Neural progenitor cell (in vitro differentiated cells): ENCODE measurements at regions not wholly inside any gene's neighbourhood (a gene's known extent, or its start where the extent isn't known, plus 50 kb on each side); places are given as distances from the start of the nearest gene placed in this dataset.

ENCODE experiments used
- DNase-seq: peaks from one replicate; pipeline ENCODE4 v3.0.0-alpha.2; 2016; ENCODE audit warnings: low spot score
- H2AFZ ChIP-seq: fragments of 200-600 bp; sonication (generic); replicated peaks from 2 replicates; pipeline ENCODE4 v1.6.1; 2016; ENCODE audit warnings: antibody characterized with exemption
- H3F3A ChIP-seq: fragments of 200-600 bp; sonication (generic); 2 replicates; pipeline ENCODE4 v1.6.1; 2016; ENCODE audit warnings: antibody characterized with exemption, low read depth
- H3K27ac ChIP-seq: fragments of 200-600 bp; sonication (generic); 2 replicates; pipeline ENCODE4 v1.5.1; 2016; ENCODE audit warnings: mild to moderate bottlenecking
- H3K27me3 ChIP-seq: fragments of 200-600 bp; sonication (generic); 2 replicates; pipeline ENCODE4 v1.6.1; 2016; ENCODE audit warnings: mild to moderate bottlenecking, moderate library complexity
- H3K36me3 ChIP-seq: fragments of 200-600 bp; sonication (generic); 2 replicates; pipeline ENCODE4 v1.5.1; 2016
- H3K4me1 ChIP-seq: fragments of 200-600 bp; sonication (generic); 2 replicates; pipeline ENCODE4 v1.6.1; 2016; ENCODE audit warnings: mixed run types
- H3K4me2 ChIP-seq: fragments of 200-600 bp; sonication (generic); 2 replicates; pipeline ENCODE4 v1.6.1; 2016
- H3K4me3 ChIP-seq: fragments of 200-600 bp; sonication (generic); 2 replicates; pipeline ENCODE4 v1.5.1; 2016
- H3K79me2 ChIP-seq: fragments of 200-600 bp; sonication (generic); 2 replicates; pipeline ENCODE4 v1.6.1; 2016; ENCODE audit warnings: low read depth
- H3K9ac ChIP-seq: fragments of 200-600 bp; sonication (generic); 2 replicates; pipeline ENCODE4 v1.6.1; 2016
- H3K9me3 ChIP-seq: fragments of 200-600 bp; sonication (generic); 2 replicates; pipeline ENCODE4 v1.5.1; 2016; ENCODE audit warnings: low read depth
- H4K20me1 ChIP-seq: fragments of 200-600 bp; sonication (generic); 2 replicates; pipeline ENCODE4 v1.6.1; 2016; ENCODE audit warnings: low read depth
- H3K27ac Mint-ChIP-seq: 3 replicates; pipeline ENCODE4 v1.8.0; 2021; ENCODE audit warnings: mixed read lengths
- H3K27me3 Mint-ChIP-seq: 2 replicates; pipeline ENCODE4 v1.8.0; 2022; ENCODE audit warnings: low read depth, mild to moderate bottlenecking, inconsistent platforms, moderate library complexity, mixed read lengths; ENCODE audit not compliant: insufficient read depth
- H3K36me3 Mint-ChIP-seq: 3 replicates; pipeline ENCODE4 v1.8.0; 2021; ENCODE audit warnings: mixed read lengths
- H3K4me1 Mint-ChIP-seq: 3 replicates; pipeline ENCODE4 v1.8.0; 2021; ENCODE audit warnings: mixed read lengths
- H3K4me3 Mint-ChIP-seq: 3 replicates; pipeline ENCODE4 v1.8.0; 2021; ENCODE audit warnings: mild to moderate bottlenecking, moderate library complexity, mixed read lengths
- H3K9me3 Mint-ChIP-seq: 3 replicates; pipeline ENCODE4 v1.8.0; 2020; ENCODE audit warnings: mixed read lengths
- EZH2 ChIP-seq: fragments of 200-600 bp; sonication (generic); IDR thresholded peaks from 2 replicates; pipeline ENCODE4 v1.6.1; 2017; ENCODE audit warnings: antibody characterized with exemption, mild to moderate bottlenecking, moderate library complexity
- EZH2phosphoT487 ChIP-seq: fragments of 200-600 bp; sonication (generic); IDR thresholded peaks from 2 replicates; pipeline ENCODE4 v1.6.1; 2017; ENCODE audit warnings: antibody characterized with exemption
- TF ChIP-seq, protein P1 (sequence below): fragments of 200-600 bp; sonication (generic); IDR thresholded peaks from 2 replicates; pipeline ENCODE4 v1.5.1; 2017; ENCODE audit warnings: antibody characterized with exemption, mild to moderate bottlenecking

DNA sequence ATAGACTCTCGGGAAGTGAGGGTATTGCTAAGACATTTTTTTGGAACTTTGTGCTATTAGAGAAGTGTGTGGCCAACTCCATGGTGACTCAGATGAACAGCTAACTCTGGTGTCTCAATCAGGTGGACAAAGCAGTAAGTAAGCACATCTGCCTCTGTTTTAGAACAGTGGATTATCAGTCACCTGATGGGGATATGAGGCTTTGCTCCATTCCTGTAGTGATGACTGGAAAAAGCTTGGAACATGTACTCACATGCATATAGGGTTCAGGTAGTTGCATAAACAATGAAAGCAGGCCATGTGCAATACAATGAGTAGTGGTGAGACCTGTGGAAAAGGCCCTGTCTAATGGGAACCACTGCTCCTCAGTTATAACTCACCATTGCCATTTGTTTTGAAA, 168.2 kb upstream of the FBN2 start:
- Histone ChIP-seq H4K20me1 (no peaks in the 10 kb centered on the region), H3K9me3 (no peaks in the 10 kb centered on the region), H3K27me3 (no peaks in the 10 kb centered on the region), H3K36me3 (no peaks in the 10 kb centered on the region), H3K4me1 (no peaks in the 10 kb centered on the region), H3K27ac (no peak overlapping the region), H3K79me2 (no peaks in the 10 kb centered on the region), H3K9ac (no peak overlapping the region), H2AFZ (no peak overlapping the region), H3K4me3 (no peak overlapping the region), H3F3A (no peaks in the 10 kb centered on the region), H3K4me2 (no peak overlapping the region)
- Mint-ChIP-seq H3K27ac (no peak overlapping the region), H3K27me3 (no peaks in the 10 kb centered on the region), H3K36me3 (no peaks in the 10 kb centered on the region), H3K9me3 (no peaks in the 10 kb centered on the region), H3K4me3 (no peak overlapping the region), H3K4me1 (peaks cover 5% of the 10 kb centered on the region)
- TF ChIP-seq EZH2 (no peak), EZH2phosphoT487 (no peak)
- TF ChIP-seq, protein P1, sequence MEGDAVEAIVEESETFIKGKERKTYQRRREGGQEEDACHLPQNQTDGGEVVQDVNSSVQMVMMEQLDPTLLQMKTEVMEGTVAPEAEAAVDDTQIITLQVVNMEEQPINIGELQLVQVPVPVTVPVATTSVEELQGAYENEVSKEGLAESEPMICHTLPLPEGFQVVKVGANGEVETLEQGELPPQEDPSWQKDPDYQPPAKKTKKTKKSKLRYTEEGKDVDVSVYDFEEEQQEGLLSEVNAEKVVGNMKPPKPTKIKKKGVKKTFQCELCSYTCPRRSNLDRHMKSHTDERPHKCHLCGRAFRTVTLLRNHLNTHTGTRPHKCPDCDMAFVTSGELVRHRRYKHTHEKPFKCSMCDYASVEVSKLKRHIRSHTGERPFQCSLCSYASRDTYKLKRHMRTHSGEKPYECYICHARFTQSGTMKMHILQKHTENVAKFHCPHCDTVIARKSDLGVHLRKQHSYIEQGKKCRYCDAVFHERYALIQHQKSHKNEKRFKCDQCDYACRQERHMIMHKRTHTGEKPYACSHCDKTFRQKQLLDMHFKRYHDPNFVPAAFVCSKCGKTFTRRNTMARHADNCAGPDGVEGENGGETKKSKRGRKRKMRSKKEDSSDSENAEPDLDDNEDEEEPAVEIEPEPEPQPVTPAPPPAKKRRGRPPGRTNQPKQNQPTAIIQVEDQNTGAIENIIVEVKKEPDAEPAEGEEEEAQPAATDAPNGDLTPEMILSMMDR, result no peak
- DNase-seq, result no peak

DNA sequence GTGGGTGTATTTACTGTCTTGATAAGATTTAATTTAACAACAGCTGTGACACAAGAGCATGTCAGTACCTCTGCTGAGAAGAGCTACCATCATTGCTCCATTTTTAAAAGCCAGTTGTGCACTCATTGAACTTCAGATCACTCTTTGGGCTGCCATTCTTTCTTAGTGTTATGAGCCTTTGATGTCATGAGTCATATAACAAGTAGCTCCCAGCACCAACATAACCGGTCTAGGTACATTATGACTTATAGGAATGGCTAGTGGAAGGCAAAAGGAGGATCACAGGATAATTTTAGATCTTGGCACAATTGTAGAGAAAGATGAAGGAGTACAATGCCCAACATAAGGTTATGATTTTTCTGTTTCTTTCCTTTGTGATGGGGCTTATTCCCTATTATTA, 170.8 kb upstream of the FBN2 start:
- H3F3A ChIP-seq, result no peaks in the 10 kb centered on the region
- no peak overlapping the region for H3K9ac ChIP-seq
- Mint-ChIP-seq H3K36me3 (no peaks in the 10 kb centered on the region), H3K27ac (no peak overlapping the region), H3K9me3 (no peaks in the 10 kb centered on the region), H3K4me1 (no peaks in the 10 kb centered on the region), H3K27me3 (no peaks in the 10 kb centered on the region), H3K4me3 (no peak overlapping the region)
- no peak overlapping the region for H2AFZ ChIP-seq
- H4K20me1 ChIP-seq, result no peaks in the 10 kb centered on the region
- H3K36me3 ChIP-seq, result no peaks in the 10 kb centered on the region
- DNase-seq, result no peak
- H3K4me3 ChIP-seq, result no peak overlapping the region
- H3K4me1 ChIP-seq, result no peaks in the 10 kb centered on the region
- no peaks in the 10 kb centered on the region for H3K9me3 ChIP-seq
- H3K79me2 ChIP-seq, result no peaks in the 10 kb centered on the region
- no peak overlapping the region for H3K27ac ChIP-seq
- TF ChIP-seq EZH2phosphoT487 (no peak), EZH2 (no peak)
- TF ChIP-seq, protein P1, result no peak
- no peaks in the 10 kb centered on the region for H3K27me3 ChIP-seq
- no peak overlapping the region for H3K4me2 ChIP-seq

DNA sequence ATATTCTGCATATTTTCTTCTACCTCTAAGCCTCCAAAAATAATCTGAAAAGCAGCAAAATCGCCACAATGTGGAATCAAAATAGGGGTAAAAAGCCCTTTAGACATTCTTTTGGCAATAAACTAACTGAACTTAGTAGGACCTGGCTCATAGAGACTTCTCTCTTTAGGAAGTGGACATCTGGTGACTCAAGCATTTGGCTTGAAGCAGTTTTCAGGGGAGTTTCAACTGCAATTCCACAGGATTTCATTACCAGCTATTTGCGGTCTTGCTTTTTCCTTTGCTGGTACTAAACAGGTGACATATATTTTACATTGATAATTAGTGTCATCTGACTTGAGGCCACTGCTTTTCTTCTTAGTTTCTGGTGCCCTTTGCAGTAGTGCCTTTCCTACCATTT, 173.2 kb upstream of the FBN2 start:
- H3K27ac ChIP-seq, result no peak overlapping the region
- H3F3A ChIP-seq, result no peaks in the 10 kb centered on the region
- H2AFZ ChIP-seq, result no peak overlapping the region
- no peaks in the 10 kb centered on the region for H3K36me3 ChIP-seq
- DNase-seq, result no peak
- no peaks in the 10 kb centered on the region for H3K9me3 ChIP-seq
- H3K4me2 ChIP-seq, result no peak overlapping the region
- no peak overlapping the region for H3K4me3 ChIP-seq
- Mint-ChIP-seq H3K27me3 (peaks cover 2% of the 10 kb centered on the region), H3K36me3 (no peaks in the 10 kb centered on the region), H3K4me1 (no peaks in the 10 kb centered on the region), H3K27ac (no peak overlapping the region), H3K9me3 (no peaks in the 10 kb centered on the region), H3K4me3 (no peak overlapping the region)
- no peak overlapping the region for H3K9ac ChIP-seq
- no peaks in the 10 kb centered on the region for H3K27me3 ChIP-seq
- TF ChIP-seq EZH2 (no peak), EZH2phosphoT487 (no peak)
- TF ChIP-seq, protein P1, result no peak
- no peaks in the 10 kb centered on the region for H3K79me2 ChIP-seq
- H4K20me1 ChIP-seq, result no peaks in the 10 kb centered on the region
- no peaks in the 10 kb centered on the region for H3K4me1 ChIP-seq

DNA sequence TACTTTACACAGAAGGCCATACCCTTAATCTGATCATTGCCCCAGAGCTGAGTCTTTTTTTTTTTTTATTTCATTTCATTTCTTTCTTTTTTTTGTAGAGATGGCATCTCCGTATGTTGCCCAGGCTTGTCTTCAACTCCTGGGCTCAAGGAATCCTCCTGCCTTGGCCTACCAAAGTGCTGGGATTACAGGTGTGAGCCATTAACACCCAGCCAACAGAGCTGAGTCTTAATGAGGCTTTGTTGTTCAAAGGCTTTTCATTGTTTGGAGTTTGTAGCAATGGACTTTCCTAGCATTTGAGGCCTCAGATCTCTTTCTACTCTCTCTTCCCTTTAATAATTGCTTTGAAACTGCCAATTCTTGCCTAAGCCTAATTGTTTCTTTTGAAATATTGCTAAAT, 176.5 kb upstream of the FBN2 start:
- Histone ChIP-seq H3K9me3 (no peaks in the 10 kb centered on the region), H3K4me3 (no peak overlapping the region), H3K4me1 (no peaks in the 10 kb centered on the region), H4K20me1 (no peaks in the 10 kb centered on the region), H3K27me3 (no peaks in the 10 kb centered on the region), H2AFZ (no peak overlapping the region), H3K79me2 (no peaks in the 10 kb centered on the region), H3K9ac (no peak overlapping the region), H3K36me3 (no peaks in the 10 kb centered on the region), H3K27ac (no peak overlapping the region), H3F3A (no peaks in the 10 kb centered on the region), H3K4me2 (no peak overlapping the region)
- Mint-ChIP-seq H3K9me3 (no peaks in the 10 kb centered on the region), H3K36me3 (no peaks in the 10 kb centered on the region), H3K4me1 (no peaks in the 10 kb centered on the region), H3K27me3 (peaks cover 2% of the 10 kb centered on the region), H3K27ac (no peak overlapping the region), H3K4me3 (no peak overlapping the region)
- TF ChIP-seq, protein P1, result no peak
- TF ChIP-seq EZH2, result no peak
- TF ChIP-seq EZH2phosphoT487, result no peak
- no peak for DNase-seq
